ENCODE measurements at regions not wholly inside any gene's neighbourhood (a gene's known extent, or its start where the extent isn't known, plus 50 kb on each side); places are given as distances from the start of the nearest gene placed in this dataset.

DNA sequence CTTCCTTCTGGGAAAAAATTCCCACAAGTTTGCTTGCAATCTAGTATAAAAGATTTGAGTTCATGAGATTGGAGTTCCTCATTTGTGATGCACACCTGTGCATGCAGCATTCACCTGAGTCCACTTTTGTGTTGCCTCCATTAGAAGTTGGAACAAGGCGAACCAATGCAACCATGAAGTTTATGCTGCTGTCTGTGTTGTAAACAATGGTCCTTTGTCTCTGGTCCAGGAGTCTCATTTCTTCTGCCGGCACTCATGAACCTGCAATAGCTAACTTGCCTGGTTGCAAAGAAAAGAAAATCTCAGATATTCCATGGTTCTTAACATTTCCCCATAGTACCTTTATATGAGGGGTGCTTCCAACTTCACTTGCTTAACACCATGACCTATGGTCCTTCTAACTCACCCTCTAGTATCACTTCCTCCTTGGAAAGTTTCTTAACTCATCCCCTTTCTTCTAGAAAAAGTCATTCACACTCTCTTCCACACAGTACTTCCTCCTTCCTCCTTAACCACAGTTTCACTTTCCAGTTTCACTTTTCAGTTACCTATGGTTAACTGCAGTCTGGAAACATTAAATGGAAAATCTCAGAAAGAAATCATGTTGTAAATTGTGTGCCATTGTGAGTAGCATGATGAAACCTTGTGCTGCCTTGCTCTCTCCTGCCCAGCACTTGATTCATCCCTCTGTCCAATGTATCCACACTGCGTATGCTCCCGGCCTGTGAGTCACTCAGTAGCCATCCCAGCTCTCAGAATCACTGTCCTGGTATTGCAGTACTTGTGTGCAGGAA is 128.8 kb upstream of the TRIB2 start:
- intact Hi-C loops (cut with DNase I), result no loop called here
- no peak for DNase-seq (ENCODE audit: low spot score)

DNA sequence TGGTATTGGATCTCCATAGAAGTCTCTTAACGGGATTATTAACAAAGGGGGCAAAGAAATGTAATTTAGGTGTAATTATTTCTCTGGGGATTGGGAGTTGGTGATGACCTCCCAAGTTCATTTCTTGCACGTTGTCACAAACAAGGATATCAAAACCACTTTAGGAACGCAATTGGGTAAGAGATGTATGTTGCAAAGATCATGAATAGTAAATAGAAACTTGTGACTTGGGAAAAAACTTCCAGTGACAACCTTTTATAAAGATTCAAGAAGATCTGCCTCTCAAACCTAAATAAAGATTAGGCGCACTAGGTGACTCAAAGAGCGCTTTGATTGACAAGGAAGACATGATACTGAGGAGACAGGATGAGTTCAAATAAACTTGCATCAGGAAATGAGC is 127.8 kb upstream of the TRIB2 start:
- no peak for DNase-seq (ENCODE audit: low spot score)
- intact Hi-C loops (cut with DNase I), result no loop called here

DNA sequence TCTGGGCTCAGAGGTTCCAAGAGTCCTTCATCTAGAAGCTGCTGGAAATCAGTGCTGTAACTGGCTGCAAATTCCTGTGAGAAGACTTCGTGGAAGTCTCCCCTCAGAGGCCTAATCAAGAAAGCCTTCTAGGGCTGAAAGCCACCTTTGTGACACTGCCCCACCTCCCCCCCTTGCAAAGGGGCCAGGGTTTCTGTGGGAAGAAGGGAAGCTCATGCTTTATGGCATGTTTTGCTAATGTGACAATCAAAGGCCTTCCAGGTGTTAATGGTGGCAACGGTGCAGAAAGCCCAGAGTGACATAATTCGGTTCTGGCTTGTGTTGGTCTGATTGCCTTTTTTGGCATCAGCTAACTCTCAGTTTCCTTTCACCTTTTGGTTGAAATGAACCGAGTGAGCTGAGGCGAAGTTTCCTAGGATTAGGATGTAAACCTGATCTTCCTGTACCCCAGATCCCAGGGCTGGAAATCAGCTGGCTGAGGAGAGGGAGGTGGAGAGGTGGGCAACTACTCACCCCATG is 126.9 kb upstream of the TRIB2 start:
- DNase-seq (ENCODE audit: low spot score), result no peak
- intact Hi-C loops (cut with DNase I), result no loop called here

DNA sequence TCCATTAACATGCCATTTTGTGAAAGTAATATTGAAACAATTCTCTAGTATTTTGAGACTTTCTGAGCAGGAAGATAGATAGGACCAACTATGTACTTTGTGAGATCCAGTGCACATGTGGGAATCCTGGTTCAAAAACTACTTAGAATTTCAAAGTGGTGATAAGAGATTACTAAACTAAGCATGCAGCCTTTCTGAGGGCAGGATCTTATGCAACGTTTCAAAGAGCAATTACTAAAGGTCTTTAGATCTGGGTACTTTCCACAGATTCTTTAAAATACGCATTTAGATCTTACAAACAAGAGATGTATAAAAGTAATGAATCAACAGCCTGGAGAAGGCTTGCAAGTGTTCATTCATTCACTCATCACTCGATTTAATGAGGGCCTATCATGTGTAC is 124.4 kb upstream of the TRIB2 start:
- DNase-seq (ENCODE audit: low spot score), result no peak
- intact Hi-C loops (cut with DNase I), result no loop called here

DNA sequence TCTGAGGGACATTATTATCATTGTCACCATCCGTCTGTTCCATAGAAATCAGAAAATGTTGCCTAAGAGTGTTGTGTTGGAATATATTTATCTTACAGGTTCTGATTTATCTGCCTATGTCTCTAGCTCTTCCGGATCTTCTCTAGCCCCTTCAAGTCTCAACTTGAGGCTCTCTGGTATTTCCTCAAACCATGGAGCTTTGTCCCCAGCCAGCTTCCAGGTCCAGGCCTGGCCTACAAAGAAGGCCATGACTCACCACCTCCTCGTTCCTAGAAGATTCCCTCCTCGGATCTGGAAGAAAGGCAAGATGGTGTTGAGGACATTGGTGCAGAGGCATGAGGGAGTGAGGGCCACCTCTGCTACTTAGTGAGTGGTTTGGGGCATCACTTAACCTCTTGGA is 122.1 kb upstream of the TRIB2 start:
- intact Hi-C loops (cut with DNase I), result no loop called here
- DNase-seq (ENCODE audit: low spot score), result no peak

DNA sequence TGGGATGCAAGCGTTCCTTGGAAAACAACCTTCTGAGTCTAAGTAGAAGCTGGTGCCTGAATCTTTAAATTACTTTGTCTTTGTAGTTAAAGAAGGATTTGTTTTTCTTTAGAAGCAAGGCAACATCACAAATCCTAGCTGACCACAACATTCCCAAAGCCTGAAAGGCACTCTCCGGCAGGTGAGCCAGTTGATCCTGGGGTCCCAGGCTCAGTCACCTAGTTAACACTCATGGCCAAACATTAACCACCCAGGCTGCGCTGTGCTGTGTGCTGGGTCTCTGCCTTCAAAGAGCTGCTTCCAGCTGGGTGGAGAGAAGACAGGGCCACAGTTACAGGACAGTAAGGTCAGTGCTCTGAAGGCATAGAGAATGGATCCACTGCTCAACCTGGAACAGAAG is 120.0 kb upstream of the TRIB2 start:
- intact Hi-C loops (cut with DNase I), result no loop called here
- no peak for DNase-seq (ENCODE audit: low spot score)

DNA sequence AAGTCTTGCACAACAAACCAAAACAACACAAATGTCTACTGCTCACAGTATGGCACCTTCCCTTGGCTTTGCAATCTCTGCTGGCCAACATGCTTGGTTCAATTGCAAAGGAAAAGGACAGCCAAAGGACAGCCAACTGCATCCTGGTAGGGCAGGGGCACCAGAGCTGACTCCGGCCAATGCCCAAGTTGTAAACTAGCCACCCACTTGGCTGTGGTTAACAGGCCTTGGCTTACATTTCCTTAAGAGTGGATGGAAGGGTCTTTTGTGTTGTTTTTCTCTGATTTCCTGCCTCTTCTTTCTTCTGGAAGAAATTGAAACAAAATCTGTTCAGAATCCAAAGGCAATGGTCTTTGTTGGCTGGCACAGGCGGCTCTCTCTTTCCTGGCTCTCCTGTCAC is 119.1 kb upstream of the TRIB2 start:
- intact Hi-C loops (cut with DNase I), result no loop called here

DNA sequence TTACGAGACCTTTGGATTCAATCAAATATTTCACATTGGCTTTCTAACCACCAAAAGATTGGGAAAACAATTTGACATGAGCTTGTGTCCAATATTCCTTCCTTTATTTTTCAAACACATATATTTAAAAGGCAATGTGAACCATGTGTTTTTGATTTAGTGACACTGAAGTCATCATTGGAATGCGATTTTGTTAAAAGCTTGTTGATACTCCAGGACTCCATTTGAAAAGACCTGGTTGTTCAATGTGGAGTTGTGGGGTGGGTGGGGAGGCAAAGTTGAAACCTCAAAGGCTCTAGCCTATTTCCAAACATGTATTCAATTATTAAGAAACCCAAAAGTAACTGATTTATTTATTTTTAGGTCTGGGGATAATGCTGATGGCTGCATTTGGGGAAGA is 114.1 kb upstream of the TRIB2 start:
- intact Hi-C loops (cut with DNase I), result no loop called here
- DNase-seq (ENCODE audit: low spot score), result no peak

More for the DNA sequence above, 119.1 kb upstream of the TRIB2 start:
- DNase-seq (ENCODE audit: low spot score), result no peak

DNA sequence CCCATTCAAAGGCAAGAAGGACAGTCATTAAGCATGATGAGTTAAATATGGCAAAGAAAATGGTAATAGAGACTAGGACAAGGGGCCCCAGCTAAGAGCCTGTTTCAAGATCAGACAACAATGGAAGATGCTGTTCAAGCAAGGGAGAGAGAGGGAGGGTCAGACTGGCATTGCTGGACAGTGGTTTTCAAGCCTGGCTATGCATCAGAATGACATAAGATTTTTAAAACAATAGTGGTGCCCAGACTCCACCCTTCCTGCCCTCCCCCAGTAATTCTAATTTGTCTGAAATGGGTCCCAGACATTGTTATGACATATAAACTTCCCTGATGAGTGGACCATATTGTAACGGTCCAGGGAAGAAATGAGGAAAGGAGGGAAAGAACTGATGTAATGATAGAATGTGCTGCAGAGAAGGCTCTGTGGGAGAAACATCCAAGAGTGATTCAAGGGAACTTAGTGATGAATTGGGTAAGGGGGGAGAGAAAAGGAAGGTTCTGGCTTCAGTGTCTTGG is 112.9 kb upstream of the TRIB2 start:
- intact Hi-C loops (cut with DNase I), result no loop called here
- no peak for DNase-seq (ENCODE audit: low spot score)

DNA sequence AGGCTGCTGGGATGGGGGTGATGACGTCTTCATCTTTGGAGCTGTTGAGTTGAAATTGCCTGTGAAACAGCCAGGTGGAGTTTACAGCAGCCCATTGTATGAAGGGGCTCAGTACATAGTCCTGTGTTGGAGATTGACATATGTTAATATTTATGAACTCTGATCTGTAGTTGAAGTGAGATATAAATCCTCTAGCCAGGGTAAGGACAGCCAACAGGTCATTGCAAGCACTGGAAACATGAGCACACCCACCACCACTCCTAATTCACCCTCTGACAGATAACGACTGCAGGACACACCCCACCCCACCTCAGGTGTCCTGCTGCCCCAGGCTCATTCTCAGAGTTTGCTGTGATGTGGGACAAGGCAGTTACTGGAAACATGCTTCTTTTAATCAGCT is 112.4 kb upstream of the TRIB2 start:
- intact Hi-C loops (cut with DNase I), result no loop called here
- no peak for DNase-seq (ENCODE audit: low spot score)

DNA sequence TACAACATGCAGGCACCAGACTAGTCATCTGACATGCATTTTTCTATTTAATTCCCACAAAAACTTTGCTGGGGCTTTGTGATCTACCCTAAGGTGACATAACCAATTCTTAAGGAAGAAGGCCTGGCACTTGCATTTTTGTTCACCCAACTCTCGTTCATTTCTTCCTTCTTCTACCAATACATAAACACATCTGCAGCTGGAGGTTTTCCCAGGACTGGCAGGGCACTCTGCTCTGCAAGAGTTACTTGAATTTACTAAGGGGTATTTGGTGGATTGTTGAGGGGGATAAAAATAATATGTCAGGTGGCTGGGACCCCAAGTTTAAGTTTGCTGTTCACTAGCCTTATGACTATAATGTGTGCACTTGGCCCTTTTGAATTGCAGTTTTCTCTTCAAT is 111.4 kb upstream of the TRIB2 start:
- intact Hi-C loops (cut with DNase I), result no loop called here
- DNase-seq (ENCODE audit: low spot score), result no peak

DNA sequence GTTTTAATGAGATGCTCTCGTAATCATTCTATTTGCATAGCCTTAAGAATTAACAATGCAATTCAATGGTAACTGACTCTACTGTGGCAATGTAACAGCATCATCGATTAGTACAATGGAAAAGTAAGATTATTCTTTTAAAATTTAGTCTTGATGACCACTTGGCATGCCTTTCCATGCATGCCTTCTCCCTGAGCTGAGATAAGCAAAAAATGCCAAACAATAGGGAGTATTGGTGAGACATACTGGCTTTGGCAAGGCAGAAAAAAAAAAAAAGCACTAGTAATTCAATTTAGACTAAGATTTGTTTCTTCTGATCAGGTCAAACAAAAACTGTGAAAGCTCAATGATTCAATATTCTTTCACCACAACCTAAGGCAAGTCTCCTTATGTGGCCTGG is 110.8 kb upstream of the TRIB2 start:
- DNase-seq (ENCODE audit: low spot score), result no peak
- intact Hi-C loops (cut with DNase I), result no loop called here

DNA sequence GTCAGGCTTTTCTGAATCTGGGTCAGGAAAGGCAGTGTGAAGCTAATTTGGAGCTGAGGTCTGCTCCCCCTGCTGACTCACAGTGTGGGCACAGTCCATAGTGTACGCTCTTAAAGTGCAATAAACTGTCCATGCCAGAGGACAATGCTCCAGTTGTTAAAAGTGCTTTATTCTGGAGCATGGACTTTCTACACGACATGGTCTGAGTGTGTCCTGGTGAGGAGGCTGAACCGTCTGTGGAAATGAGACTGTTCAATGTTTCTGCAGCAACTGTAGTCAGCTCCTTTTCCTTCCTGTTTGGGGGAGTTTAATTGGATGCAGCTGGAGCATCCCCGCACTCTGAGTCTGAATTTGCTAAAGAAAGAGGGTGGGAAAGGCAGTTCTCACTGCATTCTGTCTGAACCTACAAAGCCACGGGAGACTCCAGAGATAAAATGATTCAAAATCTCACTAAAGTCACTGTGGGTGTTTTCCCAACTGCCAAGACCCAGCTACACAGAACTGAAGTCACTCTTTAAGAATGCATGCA is 110.2 kb upstream of the TRIB2 start:
- intact Hi-C loops (cut with DNase I), result no loop called here
- DNase-seq (ENCODE audit: low spot score), result no peak

DNA sequence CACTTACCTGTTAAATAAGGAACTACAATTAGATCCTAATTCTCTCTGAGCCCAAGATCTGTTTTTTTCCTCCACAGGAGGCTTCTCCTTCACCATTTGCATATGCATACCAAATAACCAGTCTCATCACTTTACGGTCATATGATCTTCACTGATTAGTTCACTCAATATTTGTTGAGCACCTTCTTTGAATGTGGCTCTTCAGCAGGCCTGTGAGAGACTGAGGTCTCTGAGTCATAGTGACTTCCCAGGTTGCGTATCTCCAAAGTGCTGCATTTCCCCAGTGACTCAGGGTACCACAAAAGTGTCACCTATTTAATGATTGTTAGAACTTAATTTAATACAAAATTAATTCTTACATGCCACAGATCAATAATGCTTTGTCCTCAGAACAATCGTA is 108.8 kb upstream of the TRIB2 start:
- DNase-seq (ENCODE audit: low spot score), result no peak
- intact Hi-C loops (cut with DNase I), result no loop called here

DNA sequence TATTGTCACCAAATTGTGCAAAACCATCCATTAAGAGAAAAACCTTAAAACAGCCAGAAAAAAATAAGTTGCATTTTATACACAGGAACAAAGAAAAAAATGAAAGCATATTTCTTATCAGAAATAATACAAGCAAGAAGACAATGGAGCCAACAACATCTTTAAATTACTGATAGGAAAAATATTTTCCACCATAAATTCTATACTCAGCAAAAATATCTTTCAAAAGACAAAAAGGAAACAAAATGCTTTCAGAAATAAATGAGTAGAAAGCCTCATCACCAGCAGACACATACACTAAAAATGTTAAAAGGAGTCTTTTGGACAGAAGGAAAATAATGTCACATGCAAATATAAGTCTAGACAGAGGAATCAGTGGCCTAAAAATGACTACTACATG is 106.4 kb upstream of the TRIB2 start:
- no peak for DNase-seq (ENCODE audit: low spot score)
- intact Hi-C loops (cut with DNase I), result no loop called here

DNA sequence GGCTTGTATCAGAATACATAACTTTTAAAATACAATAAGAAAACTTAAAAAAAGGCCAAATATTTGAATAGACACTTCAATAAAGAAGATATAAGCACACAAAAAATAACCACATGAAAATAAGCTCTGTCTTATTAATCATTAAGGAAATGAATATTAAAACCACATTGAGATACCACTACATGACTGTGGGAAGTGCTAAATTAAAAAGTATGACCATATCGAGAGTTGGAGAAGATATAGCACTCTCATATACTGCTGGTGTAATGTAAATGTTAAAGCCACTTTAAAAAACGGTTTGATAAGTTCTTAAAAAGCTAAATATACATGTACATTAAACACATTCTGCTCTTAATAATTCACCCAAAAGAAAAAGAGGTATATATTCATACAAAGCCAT is 104.6 kb upstream of the TRIB2 start:
- intact Hi-C loops (cut with DNase I), result no loop called here
- DNase-seq (ENCODE audit: low spot score), result no peak

DNA sequence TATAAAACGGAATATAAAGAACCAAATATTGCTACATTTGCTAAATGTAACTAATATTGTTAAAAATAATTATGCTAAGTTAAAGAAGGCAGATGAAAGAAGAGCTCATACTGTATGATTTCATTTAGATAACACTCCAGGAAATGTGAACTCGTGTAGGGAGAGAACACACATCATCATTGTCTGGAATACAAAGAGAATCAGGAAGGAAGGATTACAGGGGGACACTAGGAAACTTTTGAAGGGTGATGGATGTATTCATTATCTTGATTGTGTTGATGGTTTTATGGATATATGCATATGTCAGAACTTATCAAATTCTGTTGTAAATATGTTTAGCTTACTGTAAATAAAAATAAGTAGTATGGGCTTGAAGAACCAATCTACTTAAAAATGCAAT is 104.1 kb upstream of the TRIB2 start:
- DNase-seq (ENCODE audit: low spot score), result no peak
- intact Hi-C loops (cut with DNase I), result no loop called here

DNA sequence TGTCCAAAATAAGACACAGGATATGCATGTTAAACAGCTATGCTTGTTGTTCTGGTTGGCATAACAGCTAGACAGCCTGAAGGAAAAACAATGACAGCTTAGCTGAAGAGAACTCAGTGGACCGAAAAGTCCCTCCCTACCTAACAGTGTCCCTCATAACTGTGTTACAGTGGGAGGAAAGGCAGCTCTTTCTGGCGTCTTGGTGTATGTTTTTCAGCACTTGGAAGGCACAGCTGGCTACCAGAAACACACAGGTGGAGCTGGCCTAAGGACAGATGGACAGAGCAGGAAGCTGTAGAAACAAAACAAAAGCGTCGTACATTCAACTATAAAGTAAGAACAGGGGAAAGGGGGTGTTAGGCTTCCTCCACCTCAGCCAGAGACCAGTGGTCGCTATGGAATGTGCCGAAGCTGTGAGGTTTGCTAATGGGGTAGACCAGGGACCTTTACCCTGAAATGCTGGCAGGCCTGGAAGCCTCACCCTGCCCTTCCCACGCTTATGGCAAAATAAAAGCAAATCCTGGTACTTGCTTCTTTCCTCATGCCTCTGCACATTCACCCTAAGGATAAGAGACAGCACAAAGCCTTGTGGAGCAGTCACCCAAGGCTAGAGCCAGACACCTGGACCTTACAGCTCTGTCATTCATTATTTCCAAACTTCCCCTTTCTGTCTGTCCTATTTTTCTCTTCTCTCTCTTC is 103.5 kb upstream of the TRIB2 start:
- DNase-seq (ENCODE audit: low spot score), result no peak
- intact Hi-C loops (cut with DNase I), result no loop called here

DNA sequence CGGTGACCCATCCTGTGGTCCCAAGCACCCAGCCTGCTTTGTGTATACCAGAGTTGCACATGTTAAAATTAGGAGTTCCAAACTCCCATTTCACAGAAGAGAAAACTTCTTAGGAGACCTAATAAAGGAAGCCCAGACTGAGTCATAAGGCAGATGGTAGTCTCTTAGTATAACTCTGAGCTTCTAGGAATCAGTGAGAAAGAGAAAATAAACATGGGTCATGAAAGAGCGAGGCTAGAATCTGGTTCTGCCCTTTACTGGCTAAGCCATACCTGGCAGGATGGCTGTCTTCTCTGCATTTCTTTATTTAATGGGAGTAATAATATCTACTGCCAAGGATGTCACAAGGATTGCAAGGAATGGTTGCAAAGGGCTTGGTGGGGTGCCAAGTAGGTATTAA is 101.2 kb upstream of the TRIB2 start:
- intact Hi-C loops (cut with DNase I), result no loop called here
- DNase-seq (ENCODE audit: low spot score), result no peak

DNA sequence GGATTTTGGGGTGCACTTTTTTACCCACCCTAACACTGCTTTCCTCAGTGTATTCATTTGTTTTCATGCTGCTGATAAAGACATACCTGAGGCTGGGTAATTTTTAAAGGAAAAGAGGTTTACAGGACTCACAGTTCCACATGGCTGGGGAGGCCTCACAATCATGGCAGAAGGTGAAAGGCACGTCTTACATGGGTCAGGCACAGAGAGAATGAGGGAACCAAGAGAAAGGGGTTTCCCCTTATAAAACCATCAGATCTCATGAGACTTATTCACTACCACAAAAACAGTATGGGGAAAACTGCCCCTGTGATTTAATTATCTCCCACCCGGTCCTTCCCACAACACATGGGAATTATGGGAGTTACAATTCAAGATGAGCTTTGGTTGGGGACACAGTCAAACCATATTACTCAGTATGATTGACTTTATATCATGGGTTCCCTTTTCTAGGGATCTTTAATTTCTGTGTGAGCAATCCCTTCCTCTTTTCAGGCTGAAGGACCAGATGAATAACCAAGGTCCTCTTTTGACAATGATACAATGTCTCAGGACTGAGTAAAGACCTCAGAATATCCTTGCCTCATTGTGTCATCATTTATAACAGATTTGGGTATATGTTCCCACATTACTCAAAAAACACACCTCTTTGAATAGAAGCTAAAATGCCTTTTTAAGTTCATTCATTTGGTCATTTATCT is 100.1 kb upstream of the TRIB2 start:
- intact Hi-C loops (cut with DNase I), result no loop called here
- DNase-seq (ENCODE audit: low spot score), result no peak
